DOHH2 (cell line): ENCODE measurements at regions not wholly inside any gene's neighbourhood (a gene's known extent, or its start where the extent isn't known, plus 50 kb on each side); places are given as distances from the start of the nearest gene placed in this dataset.

Source experiments
- H3F3A ChIP-seq: fragments of 200-600 bp; sonication (generic), shearing (Covaris generic); 2 replicates; pipeline ENCODE4 v1.6.0; 2016; ENCODE audit warnings: antibody characterized with exemption, mild to moderate bottlenecking; ENCODE audit not compliant: control insufficient read depth, insufficient read depth
- H3K27ac ChIP-seq: fragments of 200-600 bp; sonication (generic); 2 replicates; pipeline ENCODE4 v1.5.1; 2014; ENCODE audit warnings: low read depth, mild to moderate bottlenecking, low read length, moderate library complexity
- H3K27me3 ChIP-seq: fragments of 200-600 bp; sonication (generic); 2 replicates; pipeline ENCODE4 v1.6.1; 2014; ENCODE audit warnings: mild to moderate bottlenecking, low read length, mixed read lengths; ENCODE audit not compliant: control insufficient read depth
- H3K36me3 ChIP-seq: fragments of 200-600 bp; sonication (generic); 2 replicates; pipeline ENCODE4 v1.6.1; 2014; ENCODE audit warnings: mild to moderate bottlenecking, low read length, moderate library complexity, mixed read lengths; ENCODE audit not compliant: control insufficient read depth
- H3K4me1 ChIP-seq: fragments of 200-600 bp; sonication (generic); 2 replicates; pipeline ENCODE4 v1.6.1; 2014; ENCODE audit warnings: mild to moderate bottlenecking, low read length, mixed read lengths; ENCODE audit not compliant: control insufficient read depth
- H3K4me2 ChIP-seq: fragments of 200-600 bp; sonication (generic); 2 replicates; pipeline ENCODE4 v1.6.0; 2014; ENCODE audit warnings: mild to moderate bottlenecking, low read length, moderate library complexity
- H3K4me3 ChIP-seq: fragments of 200-600 bp; sonication (generic); 2 replicates; pipeline ENCODE4 v1.5.1; 2014; ENCODE audit warnings: mild to moderate bottlenecking, low read length, mixed read lengths
- H3K79me2 ChIP-seq: fragments of 200-600 bp; sonication (generic); 2 replicates; pipeline ENCODE4 v1.6.1; 2014; ENCODE audit warnings: mild to moderate bottlenecking, low read length, mixed read lengths; ENCODE audit not compliant: control insufficient read depth
- H3K9me2 ChIP-seq: fragments of 200-600 bp; sonication (generic); replicated peaks from 2 replicates; pipeline ENCODE4 v1.6.1; 2014; ENCODE audit warnings: mild to moderate bottlenecking, low read length, mixed read lengths; ENCODE audit not compliant: control insufficient read depth
- H3K9me3 ChIP-seq: fragments of 200-600 bp; sonication (generic); 2 replicates; pipeline ENCODE4 v1.6.1; 2014; ENCODE audit warnings: antibody characterized with exemption, low read length, mixed read lengths; ENCODE audit not compliant: control insufficient read depth, insufficient read depth
- H4K20me1 ChIP-seq: fragments of 200-600 bp; sonication (generic); 2 replicates; pipeline ENCODE4 v1.6.0; 2014; ENCODE audit warnings: low read depth, mild to moderate bottlenecking, antibody characterized with exemption, low read length, moderate library complexity; ENCODE audit not compliant: control insufficient read depth, insufficient read depth
- CTCF ChIP-seq: fragments of 200-600 bp; sonication (generic); IDR thresholded peaks from one replicate; pipeline ENCODE4 v1.5.1; 2014; ENCODE audit warnings: antibody characterized with exemption, mild to moderate bottlenecking, low read depth, low read length; ENCODE audit not compliant: poor library complexity, severe bottlenecking
- EZH2phosphoT487 ChIP-seq: fragments of 200-600 bp; sonication (generic); IDR thresholded peaks from 2 replicates; pipeline ENCODE4 v1.6.1; 2017; ENCODE audit warnings: borderline replicate concordance, mild to moderate bottlenecking, antibody characterized with exemption, low read length, moderate library complexity, mixed read lengths

- H3K36me3 ChIP-seq = no peaks in the 10 kb centered on the region
- H3K79me2 ChIP-seq = no peaks in the 10 kb centered on the region
- H3K4me1 ChIP-seq = no peaks in the 10 kb centered on the region
- H4K20me1 ChIP-seq = no peaks in the 10 kb centered on the region
- no peak overlapping the region for H3K4me2 ChIP-seq
- no peaks in the 10 kb centered on the region for H3K9me2 ChIP-seq
- H3K27ac ChIP-seq = no peak overlapping the region
- no peak overlapping the region for H3K4me3 ChIP-seq
- no peaks in the 10 kb centered on the region for H3F3A ChIP-seq
- TF ChIP-seq CTCF = no peak
- TF ChIP-seq EZH2phosphoT487 = no peak
- H3K27me3 ChIP-seq = no peaks in the 10 kb centered on the region
- no peaks in the 10 kb centered on the region for H3K9me3 ChIP-seq
Observed at GRCh38 chr12:30533558-30534265, 162.0 kb downstream of the IPO8 start.

- Histone ChIP-seq H3K4me2 (no peak overlapping the region), H4K20me1 (no peaks in the 10 kb centered on the region), H3K9me2 (no peaks in the 10 kb centered on the region), H3K9me3 (no peaks in the 10 kb centered on the region), H3K79me2 (no peaks in the 10 kb centered on the region), H3K36me3 (no peaks in the 10 kb centered on the region), H3F3A (no peaks in the 10 kb centered on the region), H3K27me3 (no peaks in the 10 kb centered on the region), H3K27ac (no peak overlapping the region), H3K4me3 (no peak overlapping the region), H3K4me1 (no peaks in the 10 kb centered on the region)
- no peak for TF ChIP-seq EZH2phosphoT487
- TF ChIP-seq CTCF = no peak
Observed at GRCh38 chr12:30531731-30532678, 163.7 kb downstream of the IPO8 start.

GRCh38 chr12:30529489-30530269 is 166.0 kb downstream of the IPO8 start:
- Histone ChIP-seq H4K20me1 (no peaks in the 10 kb centered on the region), H3K27ac (no peak overlapping the region), H3F3A (no peaks in the 10 kb centered on the region), H3K9me3 (no peaks in the 10 kb centered on the region), H3K9me2 (no peaks in the 10 kb centered on the region), H3K4me2 (no peak overlapping the region), H3K79me2 (no peaks in the 10 kb centered on the region), H3K4me3 (no peak overlapping the region), H3K27me3 (no peaks in the 10 kb centered on the region), H3K36me3 (no peaks in the 10 kb centered on the region), H3K4me1 (no peaks in the 10 kb centered on the region)
- TF ChIP-seq CTCF = no peak
- no peak for TF ChIP-seq EZH2phosphoT487
